ENCODE measurements at regions not wholly inside any gene's neighbourhood (a gene's known extent, or its start where the extent isn't known, plus 50 kb on each side); places are given as distances from the start of the nearest gene placed in this dataset.
A peak's percentile ranks its signal among the peaks of the same experiment; 100 is the strongest.

- TF ChIP-seq CTCF (IDR thresholded peaks at IDR 0.05) (no peak), POLR2A (IDR thresholded peaks at IDR 0.05) (no peak), POLR2AphosphoS5 (IDR thresholded peaks at IDR 0.05; ENCODE audit: insufficient read depth in 1 of 2, low read depth in 1 of 2) (no peak)
- intact Hi-C loops (cut with DNase I): no loop called here
- no peaks in the 10 kb centered on the region for H3K9me3 ChIP-seq
- H3K4me1 ChIP-seq: peaks cover 14% of the 10 kb centered on the region
- H3K36me3 ChIP-seq: no peaks in the 10 kb centered on the region
- no peak overlapping the region for H3K4me3 ChIP-seq
- no peak for DNase-seq (ENCODE audit: extremely low spot score in 2 of 2)
- no peak overlapping the region for H3K27ac ChIP-seq
- H3K27me3 ChIP-seq: no peaks in the 10 kb centered on the region
Observed at GRCh38 chr21:15119486-15119885, 54.7 kb upstream of the NRIP1 start.

- Histone ChIP-seq H3K27ac (peak overlapping the region; percentile 4), H3K4me3 (peak overlapping the region in 1 of 2 donors; percentile 7), H3K9me3 (no peaks in the 10 kb centered on the region), H3K27me3 (no peaks in the 10 kb centered on the region), H3K36me3 (no peaks in the 10 kb centered on the region), H3K4me1 (peaks cover 14% of the 10 kb centered on the region)
- intact Hi-C loops (cut with DNase I): no loop called here
- no peak for DNase-seq (ENCODE audit: extremely low spot score in 2 of 2)
- no peak for TF ChIP-seq CTCF (IDR thresholded peaks at IDR 0.05)
- no peak for TF ChIP-seq POLR2A (IDR thresholded peaks at IDR 0.05)
- TF ChIP-seq POLR2AphosphoS5 (IDR thresholded peaks at IDR 0.05; ENCODE audit: insufficient read depth in 1 of 2, low read depth in 1 of 2): no peak
Observed at GRCh38 chr21:15121097-15121654, 56.4 kb upstream of the NRIP1 start.

GRCh38 chr21:15121655-15122120, 56.9 kb upstream of the NRIP1 start:
- H3K9me3 ChIP-seq: no peaks in the 10 kb centered on the region
- H3K4me1 ChIP-seq: peaks cover 14% of the 10 kb centered on the region
- intact Hi-C loops (cut with DNase I): no loop called here
- DNase-seq (ENCODE audit: extremely low spot score in 2 of 2): no peak
- peak overlapping the region; percentile 4 for H3K27ac ChIP-seq
- H3K36me3 ChIP-seq: no peaks in the 10 kb centered on the region
- peak overlapping the region in 1 of 2 donors; percentile 7 for H3K4me3 ChIP-seq
- no peak for TF ChIP-seq POLR2A (IDR thresholded peaks at IDR 0.05)
- TF ChIP-seq POLR2AphosphoS5 (IDR thresholded peaks at IDR 0.05; ENCODE audit: insufficient read depth in 1 of 2, low read depth in 1 of 2): no peak
- H3K27me3 ChIP-seq: no peaks in the 10 kb centered on the region

- Histone ChIP-seq H3K27me3 (no peaks in the 10 kb centered on the region), H3K9me3 (no peaks in the 10 kb centered on the region), H3K36me3 (no peaks in the 10 kb centered on the region), H3K4me1 (peaks cover 14% of the 10 kb centered on the region), H3K4me3 (no peak overlapping the region), H3K27ac (peak overlapping the region; percentile 4)
- DNase-seq (ENCODE audit: extremely low spot score in 2 of 2): no peak
- intact Hi-C loops (cut with DNase I): no loop called here
- no peak for TF ChIP-seq POLR2AphosphoS5 (IDR thresholded peaks at IDR 0.05; ENCODE audit: insufficient read depth in 1 of 2, low read depth in 1 of 2)
- TF ChIP-seq POLR2A (IDR thresholded peaks at IDR 0.05): no peak
- TF ChIP-seq CTCF (IDR thresholded peaks at IDR 0.05): no peak
Observed at GRCh38 chr21:15122241-15122640, 57.4 kb upstream of the NRIP1 start.

- Histone ChIP-seq H3K27me3 (no peaks in the 10 kb centered on the region), H3K36me3 (no peaks in the 10 kb centered on the region), H3K4me3 (no peak overlapping the region), H3K27ac (no peak overlapping the region), H3K9me3 (no peaks in the 10 kb centered on the region), H3K4me1 (peaks cover 20% of the 10 kb centered on the region)
- DNase-seq (ENCODE audit: extremely low spot score in 2 of 2): no peak
- intact Hi-C loops (cut with DNase I): no loop called here
- TF ChIP-seq POLR2A (IDR thresholded peaks at IDR 0.05) (no peak), CTCF (IDR thresholded peaks at IDR 0.05) (no peak), POLR2AphosphoS5 (IDR thresholded peaks at IDR 0.05; ENCODE audit: insufficient read depth in 1 of 2, low read depth in 1 of 2) (no peak)
Observed at GRCh38 chr21:15124731-15125130, 59.9 kb upstream of the NRIP1 start.

Data from vagina (tissue), 2 donors.